GM11168 (cell line): ENCODE measurements at regions not wholly inside any gene's neighbourhood (a gene's known extent, or its start where the extent isn't known, plus 50 kb on each side); places are given as distances from the start of the nearest gene placed in this dataset.
"Not testable (repeated sequence)": the region's sequence is repeated elsewhere in the genome, so short reads cannot be mapped to it uniquely, and the experiment has no call there.

ENCODE experiments used
- in situ Hi-C: fragments of 300-500 bp; cut with MboI; formaldehyde crosslinking; loops from one replicate; pipeline ENCODE4 v1.12.0; 2022; ENCODE audit warnings: low sequenced_read_pairs; ENCODE audit not compliant: unreplicated experiment

- in situ Hi-C loops = no loop called here
These were observed 490.2 kb upstream of the LCORL start for GRCh38 chr4:18511727-18512126.

- in situ Hi-C loops = no loop called here
These were observed 487.2 kb upstream of the LCORL start for GRCh38 chr4:18508786-18509185.

GRCh38 chr4:18480928-18481327, 459.4 kb upstream of the LCORL start:
- in situ Hi-C loops = no loop called here

GRCh38 chr4:18480342-18480741, 458.8 kb upstream of the LCORL start:
- in situ Hi-C loops = no loop called here

- in situ Hi-C loops = no loop called here
These were observed 458.3 kb upstream of the LCORL start for GRCh38 chr4:18479825-18480224.

GRCh38 chr4:18463987-18464559, 442.5 kb upstream of the LCORL start:
- in situ Hi-C loops = no loop called here

- in situ Hi-C loops = no loop called here
These were observed 436.9 kb upstream of the LCORL start for GRCh38 chr4:18458465-18458864.

GRCh38 chr4:18454349-18454748, 432.8 kb upstream of the LCORL start:
- in situ Hi-C loops = no loop called here

- in situ Hi-C loops = no loop called here
These were observed 423.6 kb upstream of the LCORL start for GRCh38 chr4:18445110-18445509.

GRCh38 chr4:18444206-18444605, 422.7 kb upstream of the LCORL start:
- in situ Hi-C loops = no loop called here

- in situ Hi-C loops = no loop called here
These were observed 421.4 kb upstream of the LCORL start for GRCh38 chr4:18442957-18443356.

- in situ Hi-C loops = no loop called here
These were observed 420.1 kb upstream of the LCORL start for GRCh38 chr4:18441676-18442075.

GRCh38 chr4:18441203-18441590, 419.6 kb upstream of the LCORL start:
- in situ Hi-C loops = no loop called here

- in situ Hi-C loops = no loop called here
These were observed 419.1 kb upstream of the LCORL start for GRCh38 chr4:18440527-18441202.

GRCh38 chr4:18439311-18439710, 417.8 kb upstream of the LCORL start:
- in situ Hi-C loops = no loop called here

- in situ Hi-C loops = no loop called here
These were observed 414.2 kb upstream of the LCORL start for GRCh38 chr4:18435781-18436180.

GRCh38 chr4:18422685-18423084, 401.1 kb upstream of the LCORL start:
- in situ Hi-C loops = no loop called here

GRCh38 chr4:18421519-18421918, 400.0 kb upstream of the LCORL start:
- in situ Hi-C loops = no loop called here

GRCh38 chr4:18419780-18420179, 398.2 kb upstream of the LCORL start:
- in situ Hi-C loops = no loop called here

- in situ Hi-C loops = not testable (repeated sequence)
These were observed 396.8 kb upstream of the LCORL start for GRCh38 chr4:18418195-18418898.

- in situ Hi-C loops = not testable (repeated sequence)
These were observed 396.1 kb upstream of the LCORL start for GRCh38 chr4:18417651-18418050.

- in situ Hi-C loops = no loop called here
These were observed 384.7 kb upstream of the LCORL start for GRCh38 chr4:18406264-18406663.
